IMR-90 (cell line): ENCODE measurements at regions not wholly inside any gene's neighbourhood (a gene's known extent, or its start where the extent isn't known, plus 50 kb on each side); places are given as distances from the start of the nearest gene placed in this dataset.

Experiments
- ATAC-seq: fragments of 200-7000 bp; cut with Tn5 transposase; 2 replicates; pipeline ENCODE4 v1.9.1; 2020; ENCODE audit warnings: low read depth, mild to moderate bottlenecking, moderate library complexity
- BruUV-seq: library from RNA; stranded (reverse); fragments of 400-500 nt; replicated peaks from 2 replicates; lab custom pipeline; 2021; lab: Mats Ljungman, UMichigan
- CTCF ChIA-PET: fragments of 300-600 bp; formaldehyde crosslinking; extraction: SDS; loops from one replicate; lab custom pipeline; 2021; ENCODE audit warnings: antibody characterized with exemption; lab: Yijun Ruan, JAX
- POLR2A ChIA-PET: fragments of 300-600 bp; sonication (Branson Sonifier 250); formaldehyde crosslinking; loops from one replicate; lab custom pipeline; 2022; ENCODE audit warnings: antibody characterized with exemption; ENCODE audit not compliant: unreplicated experiment; lab: Charles Lee
- DNase-seq: peaks from one replicate; pipeline ENCODE4 v3.0.0; 2013
- H2AFZ ChIP-seq: replicated peaks from 2 replicates; pipeline ENCODE3; 2013; ENCODE audit warnings: low read length, mild to moderate bottlenecking; ENCODE audit not compliant: poor library complexity
- H2AK5ac ChIP-seq: 2 replicates; pipeline ENCODE4 v1.6.1; 2013; ENCODE audit warnings: low read depth, low read length, inconsistent platforms
- H2AK9ac ChIP-seq: replicated peaks from 2 replicates; pipeline ENCODE3; 2013; ENCODE audit warnings: mild to moderate bottlenecking, low read depth, low read length, moderate library complexity; ENCODE audit not compliant: poor library complexity
- H2BK120ac ChIP-seq: 2 replicates; pipeline ENCODE4 v1.6.1; 2013; ENCODE audit warnings: low read depth, low read length, inconsistent platforms
- H2BK15ac ChIP-seq: 3 replicates; pipeline ENCODE4 v1.6.1; 2013; ENCODE audit warnings: low read depth, low read length, inconsistent platforms
- H2BK20ac ChIP-seq: 2 replicates; pipeline ENCODE4 v1.6.1; 2013; ENCODE audit warnings: low read depth, mild to moderate bottlenecking, inconsistent platforms, low read length, moderate library complexity
- H2BK5ac ChIP-seq: 2 replicates; pipeline ENCODE4 v1.6.1; 2013; ENCODE audit warnings: mild to moderate bottlenecking, low read depth, low read length, inconsistent platforms; ENCODE audit not compliant: poor library complexity, severe bottlenecking
- H3K14ac ChIP-seq: replicated peaks from 2 replicates; pipeline ENCODE4 v1.6.1; 2013; ENCODE audit warnings: low read depth, low read length, inconsistent platforms
- H3K18ac ChIP-seq: 2 replicates; pipeline ENCODE4 v1.6.1; 2013; ENCODE audit warnings: low read depth, low read length, control low read depth
- H3K23ac ChIP-seq: 2 replicates; pipeline ENCODE4 v1.6.1; 2013; ENCODE audit warnings: low read depth, low read length, inconsistent platforms
- H3K27ac ChIP-seq: 2 replicates; pipeline ENCODE4 v1.5.1; 2013; ENCODE audit warnings: mild to moderate bottlenecking, control low read depth, low read length; ENCODE audit not compliant: insufficient read depth
- H3K27me3 ChIP-seq: 2 replicates; pipeline ENCODE4 v1.6.1; 2013; ENCODE audit warnings: low read length; ENCODE audit not compliant: control insufficient read depth, insufficient read depth
- H3K36me3 ChIP-seq: 2 replicates; pipeline ENCODE4 v1.6.1; 2013; ENCODE audit warnings: low read length, mixed read lengths; ENCODE audit not compliant: control insufficient read depth, insufficient read depth
- H3K4ac ChIP-seq: 2 replicates; pipeline ENCODE4 v1.6.1; 2013; ENCODE audit warnings: low read depth, low read length, inconsistent platforms
- H3K4me1 ChIP-seq: 2 replicates; pipeline ENCODE4 v1.6.1; 2013; ENCODE audit warnings: low read length, mixed read lengths; ENCODE audit not compliant: control insufficient read depth, insufficient read depth
- H3K4me2 ChIP-seq: 2 replicates; pipeline ENCODE4 v1.6.1; 2013; ENCODE audit warnings: low read depth, mild to moderate bottlenecking, control low read depth, low read length, moderate library complexity
- H3K4me3 ChIP-seq: 2 replicates; pipeline ENCODE4 v1.5.1; 2013; ENCODE audit warnings: low read depth, mild to moderate bottlenecking, control low read depth, low read length, moderate library complexity; ENCODE audit not compliant: insufficient read depth
- H3K56ac ChIP-seq: 2 replicates; pipeline ENCODE4 v1.6.1; 2013; ENCODE audit warnings: low read length, inconsistent platforms; ENCODE audit not compliant: insufficient read depth; ENCODE audit errors: extremely low read depth
- H3K79me1 ChIP-seq, 2 experiments: 2 replicates each; pipeline ENCODE4 v1.6.1; 2013; ENCODE audit warnings: low read length in 2 of 2, inconsistent platforms in 1 of 2, low read depth in 1 of 2
- H3K9ac ChIP-seq: 2 replicates; pipeline ENCODE4 v1.6.1; 2013; ENCODE audit warnings: low read depth, low read length, control low read depth
- H3K9me1 ChIP-seq: 2 replicates; pipeline ENCODE4 v1.6.1; 2013; ENCODE audit warnings: low read length, inconsistent platforms; ENCODE audit not compliant: insufficient read depth
- H3K9me3 ChIP-seq: 2 replicates; pipeline ENCODE4 v1.6.1; 2013; ENCODE audit warnings: low read length; ENCODE audit not compliant: control insufficient read depth, insufficient read depth
- H4K20me1 ChIP-seq: 2 replicates; pipeline ENCODE4 v1.6.1; 2013; ENCODE audit warnings: low read length, inconsistent platforms; ENCODE audit not compliant: insufficient read depth
- H4K5ac ChIP-seq: 2 replicates; pipeline ENCODE4 v1.6.1; 2013; ENCODE audit warnings: mild to moderate bottlenecking, low read depth, low read length, control low read depth
- H4K8ac ChIP-seq, 2 experiments: 2 replicates each; pipeline ENCODE4 v1.6.1; 2013; ENCODE audit warnings: low read depth in 2 of 2, low read length in 2 of 2, control low read depth in 1 of 2, inconsistent platforms in 1 of 2
- H4K91ac ChIP-seq: 2 replicates; pipeline ENCODE4 v1.6.1; 2013; ENCODE audit warnings: low read depth, low read length, inconsistent platforms; ENCODE audit not compliant: insufficient read depth
- BHLHE40 ChIP-seq: fragments of 150-350 bp; IDR thresholded peaks from 2 replicates; pipeline ENCODE4 v1.6.1; 2016; ENCODE audit warnings: mild to moderate bottlenecking, low read depth, low read length
- MAZ ChIP-seq: IDR thresholded peaks from 2 replicates; pipeline ENCODE4 v1.6.1; 2012; ENCODE audit warnings: low read depth, mild to moderate bottlenecking, low read length, improper control_type of control experiment, moderate library complexity, borderline replicate concordance
- WGBS, 2 experiments: methylation state at CpG; one replicate each; pipeline versions ENCODE4 v1.1.5 to v1.1.7; 2013; ENCODE audit warnings: missing lambda C conversion rate in 2 of 2; ENCODE audit not compliant: insufficient read length in 1 of 2; ENCODE audit errors: extremely low coverage in 2 of 2; 5-methylcytosine and 5-hydroxymethylcytosine counted together
- dilution Hi-C: fragments of 300-500 bp; cut with HindIII; formaldehyde crosslinking; loops from one replicate; pipeline ENCODE4 v1.14.3; 2018; ENCODE audit warnings: low sequenced_read_pairs; ENCODE audit not compliant: unreplicated experiment
- in situ Hi-C: fragments of 300-500 bp; cut with MboI; formaldehyde crosslinking; loops from 3 replicates; pipeline ENCODE4 v1.14.3; 2019; ENCODE audit warnings: low sequenced_read_pairs, inconsistent platforms, mixed read lengths
- intact Hi-C: fragments of 100-400 bp; cut with micrococcal nuclease; formaldehyde crosslinking; loops from 2 replicates; pipeline ENCODE4 v1.10.0; 2022

DNA sequence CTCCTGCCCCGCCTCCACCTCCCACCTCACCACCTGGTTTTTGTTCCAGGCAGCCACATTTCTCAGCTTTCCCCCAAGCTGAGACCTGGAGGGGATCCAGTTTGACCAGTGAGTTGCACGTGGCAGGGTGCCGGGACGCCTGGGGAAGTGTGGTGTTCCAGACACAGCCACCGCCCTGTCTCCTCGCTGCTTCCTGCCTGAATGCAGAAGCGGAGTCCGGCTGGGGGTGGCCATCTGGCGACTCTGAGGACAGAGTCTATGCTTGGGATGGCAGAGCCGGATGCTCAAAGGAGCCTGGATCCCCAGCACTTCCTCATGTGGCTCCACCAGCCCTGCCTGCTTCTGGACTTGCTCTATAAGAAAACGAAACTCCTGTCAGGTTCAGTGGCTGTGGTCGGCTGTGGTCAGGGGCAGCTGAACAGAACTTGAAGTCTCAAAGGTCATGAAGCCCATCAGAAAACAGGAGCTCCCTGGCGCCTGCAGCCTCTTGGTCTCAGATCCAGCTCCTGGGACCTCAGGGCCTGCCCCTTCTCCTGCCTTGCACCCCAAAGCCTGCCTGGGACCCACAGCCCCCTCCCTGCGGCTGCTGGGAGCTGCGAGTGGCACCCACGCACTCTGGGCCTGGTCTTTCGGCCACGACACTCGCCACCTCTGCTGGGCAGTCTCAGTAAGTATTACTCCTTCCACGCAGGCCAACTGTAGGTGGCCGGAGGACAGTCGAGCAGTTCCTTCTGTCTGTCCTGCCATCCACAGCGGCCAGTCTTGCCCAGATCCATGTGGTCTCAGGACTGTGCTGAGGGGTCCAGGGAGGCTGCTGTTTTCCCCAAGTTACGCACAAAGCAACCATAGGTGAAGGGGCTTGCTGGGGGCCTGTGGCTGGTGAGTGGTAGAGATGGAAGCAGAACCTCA, 112.8 kb upstream of the MEF2A start:
- peak overlapping the region; percentile 8; the same call in 1 of the 2 replicates for H3K9ac ChIP-seq
- H2AFZ ChIP-seq: peak overlapping the region; percentile 90
- H4K5ac ChIP-seq: peak overlapping the region; percentile 56
- H4K20me1 ChIP-seq: no peaks in the 10 kb centered on the region
- peak overlapping the region; percentile 97 for H2AK5ac ChIP-seq
- peaks cover 33% of the 10 kb centered on the region for H3K4me1 ChIP-seq
- peak overlapping the region; percentile 11; the same call in 1 of the 2 replicates for H3K56ac ChIP-seq
- DNase-seq (peak; percentile 18), ATAC-seq (peak; percentile 1; the same call in 1 of the 2 replicates)
- peak overlapping the region; percentile 32; the same call in 1 of the 2 replicates for H3K4me2 ChIP-seq
- peak overlapping the region; percentile 97 for H3K4ac ChIP-seq
- H3K9me1 ChIP-seq: peaks cover 35% of the 10 kb centered on the region
- no peaks in the 10 kb centered on the region for H3K27me3 ChIP-seq
- ChIA-PET CTCF (interaction anchor here (0.6 kb wide), 1 partner anchor 46 kb away, joined by 5 read pairs; no protein-coding TSS in a partner anchor), POLR2A (no interaction called here)
- intact Hi-C loops (no loop called here), in situ Hi-C loops (no loop called here), dilution Hi-C loops (no loop called here)
- WGBS, 2 experiments: 78% methylated on average over 5 of the region's 24 CpGs; no CpG with 5 or more reads in 1 of the 2 experiments
- no peaks in the 10 kb centered on the region for H3K79me1 ChIP-seq
- no peaks in the 10 kb centered on the region for H3K9me3 ChIP-seq
- peak overlapping the region; percentile 44 for H2BK5ac ChIP-seq
- peak overlapping the region; percentile 40; the same call in 1 of the 2 replicates for H3K23ac ChIP-seq
- peak overlapping the region; percentile 92 for H3K14ac ChIP-seq
- peak overlapping the region; percentile 75 for H3K27ac ChIP-seq
- H2BK15ac ChIP-seq: peak overlapping the region; percentile 95; the same call in 2 of the 3 replicates
- peak overlapping the region; percentile 98 for H2BK20ac ChIP-seq
- H4K8ac ChIP-seq: peak overlapping the region; percentile 85 to 92
- H3K36me3 ChIP-seq: no peaks in the 10 kb centered on the region
- no TSS peak for BruUV-seq
- peak overlapping the region; percentile 97 for H4K91ac ChIP-seq
- no peak overlapping the region for H3K4me3 ChIP-seq
- peak overlapping the region; percentile 77 for H2AK9ac ChIP-seq
- peak; percentile 75 for TF ChIP-seq BHLHE40
- no peak for TF ChIP-seq MAZ
- peak overlapping the region; percentile 76 for H3K18ac ChIP-seq
- H2BK120ac ChIP-seq: peak overlapping the region; percentile 99
